ENCODE measurements at regions not wholly inside any gene's neighbourhood (a gene's known extent, or its start where the extent isn't known, plus 50 kb on each side); places are given as distances from the start of the nearest gene placed in this dataset.
"Not testable (repeated sequence)": the region's sequence is repeated elsewhere in the genome, so short reads cannot be mapped to it uniquely, and the experiment has no call there.

DNA sequence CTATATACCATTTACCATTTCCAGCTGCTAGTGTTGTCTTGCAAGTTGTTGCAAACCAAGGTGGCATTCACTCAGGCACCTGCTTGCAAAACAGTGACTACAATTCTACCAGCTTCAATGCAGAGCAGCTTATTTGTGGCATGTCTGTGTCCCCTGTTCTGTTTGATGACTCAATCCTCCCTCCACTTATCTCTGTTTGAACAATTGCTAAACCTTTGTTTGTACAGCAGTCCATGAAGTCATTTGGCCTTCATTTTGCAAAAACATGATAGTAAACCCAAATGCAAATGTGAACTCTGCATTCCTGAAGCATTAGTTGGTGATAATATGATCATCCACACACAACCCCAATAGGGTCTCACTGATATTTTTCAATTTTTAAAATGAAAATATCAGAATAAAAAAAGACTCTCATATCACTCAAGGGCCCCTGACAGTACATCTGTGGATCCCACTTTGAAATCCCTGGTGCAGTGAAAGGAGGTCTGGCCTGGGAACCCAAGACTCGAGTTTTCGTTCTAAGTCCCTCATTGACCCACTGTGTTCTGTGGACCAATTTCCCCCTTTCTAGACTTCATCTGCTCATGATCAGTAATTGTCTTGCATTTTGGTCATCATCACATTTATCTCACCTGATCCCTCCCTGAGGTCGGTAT lies 425.4 kb downstream of the RPS24 start:
- no peak for DNase-seq (ENCODE audit: low spot score)

DNA sequence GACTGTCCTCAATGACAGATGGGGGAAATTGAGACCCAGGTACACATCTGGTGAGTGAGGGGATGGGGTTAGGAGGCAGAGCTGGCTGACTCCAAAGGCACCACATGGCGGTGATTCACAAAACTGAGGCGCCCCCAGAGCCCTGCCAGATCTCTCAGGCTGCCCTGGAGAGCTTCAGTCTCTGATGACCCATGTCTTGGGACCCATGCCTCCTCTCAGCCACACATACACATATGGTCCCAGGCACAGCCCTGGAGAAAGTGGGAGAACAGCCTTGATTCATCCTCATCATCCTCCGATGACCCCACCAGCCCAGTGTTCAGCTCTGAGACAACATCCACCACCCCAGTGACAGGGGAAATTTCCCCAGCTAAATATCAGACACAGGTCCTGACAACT lies 426.0 kb downstream of the RPS24 start:
- DNase-seq (ENCODE audit: low spot score): no peak

DNA sequence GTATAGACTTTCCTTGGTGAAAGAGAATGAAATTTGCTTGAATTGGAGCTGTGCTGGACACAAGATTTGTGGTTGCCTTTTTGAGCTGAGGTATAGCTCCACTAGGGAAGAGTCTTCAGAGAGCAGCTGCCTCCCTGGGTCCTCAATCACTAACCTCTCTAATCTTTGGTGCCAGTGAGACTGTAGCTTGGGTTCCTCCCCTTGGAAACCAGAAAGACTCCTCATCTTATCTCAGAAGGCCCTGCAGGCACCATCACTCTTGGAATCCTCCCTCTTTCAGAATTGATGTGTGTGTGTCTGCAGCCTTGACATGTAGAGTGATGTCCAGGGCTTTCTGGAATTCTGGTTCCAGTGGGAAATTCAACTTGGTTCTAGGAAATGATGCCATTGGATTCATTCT lies 426.5 kb downstream of the RPS24 start:
- no peak for DNase-seq (ENCODE audit: low spot score)

DNA sequence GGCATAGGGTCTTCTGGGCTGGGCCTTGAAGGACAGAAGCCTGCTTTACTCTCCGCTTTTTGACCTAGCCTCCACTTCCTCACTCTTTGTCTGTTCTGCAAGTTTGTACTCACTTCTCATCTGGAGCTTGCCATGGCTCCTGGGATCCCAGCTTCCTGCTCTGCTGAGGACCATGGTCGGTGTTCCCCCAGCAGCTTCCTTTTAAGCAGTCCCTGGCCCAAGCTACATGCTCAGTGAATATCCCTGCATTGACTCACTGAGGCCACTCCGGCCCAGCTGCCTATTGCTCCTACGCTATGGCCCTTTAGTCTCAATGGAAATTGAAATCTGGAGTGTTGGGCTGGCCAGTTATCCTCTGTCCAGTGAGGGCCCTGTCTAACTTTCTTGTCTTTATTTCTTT lies 427.7 kb downstream of the RPS24 start:
- no peak for DNase-seq (ENCODE audit: low spot score)

DNA sequence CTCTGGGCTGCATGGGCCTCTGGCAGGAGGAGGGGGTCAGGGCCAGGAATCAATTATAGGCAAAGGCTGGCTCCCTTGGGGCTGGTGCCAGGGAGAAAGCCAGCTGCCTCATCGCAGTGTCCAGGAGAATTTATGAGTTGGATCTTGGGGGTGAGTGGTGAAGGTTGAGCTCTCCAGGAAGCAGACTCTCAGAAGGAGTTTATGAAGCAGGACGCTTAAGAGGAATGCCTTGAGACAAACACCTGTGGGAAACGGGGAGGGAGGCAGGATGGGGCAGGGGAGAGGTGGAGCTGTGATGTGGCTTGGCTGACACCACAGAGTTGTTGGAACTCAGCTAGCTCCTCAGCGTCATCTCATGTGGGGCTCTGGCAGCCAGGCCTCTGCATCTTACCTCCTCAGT lies 428.5 kb downstream of the RPS24 start:
- DNase-seq (ENCODE audit: low spot score): no peak

DNA sequence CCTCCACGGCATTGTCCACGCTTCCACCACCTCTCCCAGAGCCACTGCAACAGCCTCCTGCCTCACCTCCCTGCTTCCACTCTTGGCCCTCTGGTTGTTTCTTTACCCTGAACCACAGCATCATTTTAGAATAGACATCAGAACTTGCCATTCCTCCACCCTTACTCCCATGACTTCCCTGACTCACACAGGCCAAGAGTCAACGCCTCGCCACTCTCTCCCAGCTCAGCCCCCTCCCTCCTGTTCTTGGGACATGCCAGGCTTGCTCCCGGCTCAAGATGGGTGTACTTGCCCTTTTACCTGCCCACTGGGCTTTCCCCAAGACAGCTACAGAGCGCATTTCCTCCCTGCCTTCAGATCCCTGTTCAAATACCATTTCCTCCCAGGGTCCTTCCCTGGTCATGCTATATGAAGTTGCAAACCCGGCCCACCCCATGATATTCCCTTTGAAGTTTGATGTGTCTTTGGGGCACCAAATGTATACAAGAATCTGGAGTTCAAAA lies 429.1 kb downstream of the RPS24 start:
- DNase-seq (ENCODE audit: low spot score): no peak

DNA sequence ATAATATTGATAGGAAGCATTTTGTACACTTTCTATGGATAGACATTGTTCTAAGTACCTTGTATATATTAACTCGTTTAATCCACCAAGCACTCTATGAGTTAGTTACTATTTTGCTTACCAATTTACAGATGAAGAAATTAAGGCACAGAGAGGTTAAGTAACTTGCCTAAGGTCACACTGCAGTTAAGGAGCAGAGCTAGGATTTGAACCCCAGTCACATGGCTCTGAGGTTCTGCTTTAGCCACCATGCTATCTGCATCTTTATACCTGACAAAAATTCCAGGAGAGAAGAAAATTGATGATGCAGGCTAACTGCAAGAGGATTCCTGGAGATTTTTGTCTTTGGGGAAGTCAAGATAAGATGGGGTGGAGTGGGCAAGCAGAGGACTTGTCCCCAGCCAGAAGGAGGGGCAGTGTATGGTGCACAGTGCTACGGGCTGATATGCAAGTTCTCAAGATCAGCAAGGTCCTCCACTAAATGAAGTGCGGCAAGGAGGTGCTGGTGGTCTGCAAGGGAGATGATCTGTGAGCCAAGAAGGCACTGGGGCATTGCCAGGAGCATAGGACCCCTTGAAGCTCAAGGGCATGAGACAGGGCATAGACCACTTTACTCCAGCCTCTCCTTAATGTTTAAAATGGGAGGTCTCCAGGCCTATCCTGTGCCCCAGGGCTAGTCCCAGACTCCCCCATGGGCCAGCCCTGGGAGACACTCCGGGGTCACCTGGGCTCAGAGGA lies 430.6 kb downstream of the RPS24 start:
- no peak for DNase-seq (ENCODE audit: low spot score)

DNA sequence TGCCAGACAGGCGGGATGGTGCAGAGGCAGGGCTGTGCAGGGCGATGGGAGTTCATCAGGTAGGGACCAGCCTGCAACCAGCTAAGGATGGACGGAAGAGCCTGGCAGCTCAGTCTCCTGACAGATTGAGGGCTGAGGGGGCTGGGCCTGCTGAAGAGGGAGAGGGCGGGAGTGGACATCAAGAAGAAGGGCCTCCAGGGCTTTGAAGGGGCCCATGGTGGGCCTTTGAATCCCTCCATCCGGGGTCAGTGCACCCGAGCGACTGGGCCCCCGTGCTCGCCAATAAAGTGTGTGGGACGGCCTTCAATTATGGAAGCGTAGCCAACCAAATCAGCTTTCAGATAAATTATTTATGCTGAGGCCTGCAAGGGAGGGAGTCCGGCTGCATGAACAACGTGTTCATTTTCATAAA lies 431.2 kb downstream of the RPS24 start:
- DNase-seq (ENCODE audit: low spot score): no peak

DNA sequence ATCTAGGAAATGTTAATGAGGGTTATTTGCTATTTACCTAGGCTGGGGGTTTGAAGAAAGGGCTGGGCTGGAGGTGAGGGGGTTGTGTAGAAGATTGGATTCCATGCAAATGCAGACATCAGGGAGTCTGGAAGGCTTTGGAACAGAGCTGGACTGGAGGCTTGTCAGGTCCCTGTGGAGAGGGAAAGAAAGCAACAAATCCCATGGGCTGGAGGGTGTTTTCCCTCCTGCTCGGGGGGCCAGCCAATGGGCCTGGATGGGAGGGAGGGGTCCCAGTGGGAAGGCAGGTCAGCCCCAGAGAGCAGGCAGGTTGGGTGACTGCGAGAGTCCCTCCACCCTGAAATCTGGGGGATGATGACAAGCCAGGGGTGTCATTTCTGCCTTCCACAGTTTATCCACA lies 431.8 kb downstream of the RPS24 start:
- DNase-seq (ENCODE audit: low spot score): no peak

DNA sequence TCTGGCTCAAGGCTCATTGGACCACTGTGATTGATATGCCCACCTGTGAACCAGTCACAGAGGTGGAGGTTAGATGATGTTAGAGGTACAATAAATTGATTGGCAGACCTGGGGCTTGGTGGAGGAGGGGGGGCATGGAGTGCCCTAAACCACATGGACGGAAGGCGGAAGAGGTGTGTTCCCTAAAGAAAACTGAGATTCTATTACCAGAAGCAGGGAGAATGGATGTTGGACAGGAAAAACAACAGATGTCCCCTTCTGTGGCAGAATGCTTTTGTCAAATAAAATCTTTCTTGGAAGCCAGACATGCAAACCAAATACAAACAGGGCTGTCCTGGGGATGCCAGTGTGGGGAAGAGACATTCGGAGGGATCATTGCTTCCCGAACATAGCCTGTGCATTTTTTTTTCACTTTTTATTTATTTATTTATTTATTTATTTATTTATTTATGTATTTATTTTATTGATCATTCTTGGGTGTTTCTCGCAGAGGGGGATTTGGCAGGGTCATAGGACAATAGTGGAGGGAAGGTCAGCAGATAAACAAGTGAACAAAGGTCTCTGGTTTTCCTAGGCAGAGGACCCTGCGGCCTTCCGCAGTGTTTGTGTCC lies 433.9 kb downstream of the RPS24 start:
- no peak for DNase-seq (ENCODE audit: low spot score)

DNA sequence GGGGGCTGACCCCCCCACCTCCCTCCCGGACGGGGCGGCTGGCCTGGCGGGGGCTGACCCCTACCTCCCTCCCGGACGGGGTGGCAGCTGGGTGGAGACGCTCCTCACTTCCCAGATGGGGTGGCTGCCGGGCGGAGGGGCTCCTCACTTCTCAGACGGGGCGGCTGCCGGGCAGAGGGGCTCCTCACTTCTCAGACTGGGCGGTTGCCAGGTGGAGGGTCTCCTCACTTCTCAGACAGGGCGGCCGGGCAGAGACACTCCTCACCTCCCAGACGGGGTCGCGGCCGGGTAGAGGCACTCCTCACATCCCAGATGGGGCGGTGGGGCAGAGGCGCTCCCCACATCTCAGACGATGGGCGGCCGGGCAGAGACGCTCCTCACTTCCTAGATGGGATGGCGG lies 435.1 kb downstream of the RPS24 start:
- DNase-seq (ENCODE audit: low spot score): not testable (repeated sequence)

DNA sequence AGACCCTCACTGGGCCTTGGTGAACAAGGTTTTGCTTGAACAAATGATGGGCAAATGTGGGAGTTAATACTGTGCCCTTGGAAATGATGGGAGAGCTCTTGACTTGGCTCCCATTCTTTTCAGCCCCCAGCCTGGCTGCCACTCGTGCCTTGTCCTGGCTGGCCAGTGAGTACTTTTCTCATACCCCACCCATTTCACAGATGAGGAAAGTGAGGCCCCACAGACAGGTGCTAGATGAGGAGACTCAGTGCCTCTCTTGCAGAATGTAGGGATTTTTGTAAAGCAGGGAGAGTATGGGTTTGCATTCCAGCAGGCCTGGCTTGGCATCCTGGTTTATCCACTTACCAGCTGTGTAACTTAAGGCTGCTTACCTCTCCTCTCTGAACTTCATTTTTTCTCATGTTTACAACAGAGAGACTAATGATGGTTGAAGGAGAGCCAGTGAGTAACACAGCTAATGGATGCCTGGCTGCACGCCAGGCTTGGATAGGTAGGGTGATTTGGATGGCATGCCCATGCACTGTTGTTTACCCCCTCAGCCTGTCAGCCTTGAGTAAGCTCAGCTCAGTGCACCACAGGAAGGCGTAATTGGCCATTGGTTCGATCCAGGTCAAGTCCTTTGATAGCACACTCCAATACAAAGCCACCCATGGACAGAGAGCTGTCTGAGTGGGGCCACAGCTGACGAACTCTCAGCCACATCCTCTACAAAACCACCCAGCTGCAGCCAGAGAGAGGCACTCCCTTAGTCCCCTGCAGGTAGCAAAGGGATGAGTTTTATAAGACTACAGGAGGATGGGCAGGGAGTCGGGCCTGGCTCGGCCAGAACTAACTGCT lies 436.8 kb downstream of the RPS24 start:
- no peak for DNase-seq (ENCODE audit: low spot score)

DNA sequence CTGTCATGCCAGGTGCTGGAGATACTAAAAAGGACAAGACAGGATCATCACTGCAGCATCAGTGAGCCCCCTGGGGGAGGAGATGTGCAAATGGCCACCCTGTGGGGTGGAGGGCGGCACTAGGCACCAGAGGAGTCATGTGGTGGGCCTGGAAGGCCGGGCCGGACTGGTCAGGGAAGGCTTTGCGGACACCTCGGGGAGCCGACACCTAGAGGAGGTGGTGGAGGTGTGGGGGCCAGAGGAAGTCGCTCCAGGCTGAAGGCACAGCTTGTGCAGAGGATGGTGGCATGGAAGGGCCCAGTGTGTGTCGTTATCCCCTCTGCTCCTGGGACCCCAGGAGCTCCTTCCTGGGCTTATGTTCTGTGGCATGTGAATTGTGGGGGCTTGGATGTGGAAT lies 437.7 kb downstream of the RPS24 start:
- no peak for DNase-seq (ENCODE audit: low spot score)

DNA sequence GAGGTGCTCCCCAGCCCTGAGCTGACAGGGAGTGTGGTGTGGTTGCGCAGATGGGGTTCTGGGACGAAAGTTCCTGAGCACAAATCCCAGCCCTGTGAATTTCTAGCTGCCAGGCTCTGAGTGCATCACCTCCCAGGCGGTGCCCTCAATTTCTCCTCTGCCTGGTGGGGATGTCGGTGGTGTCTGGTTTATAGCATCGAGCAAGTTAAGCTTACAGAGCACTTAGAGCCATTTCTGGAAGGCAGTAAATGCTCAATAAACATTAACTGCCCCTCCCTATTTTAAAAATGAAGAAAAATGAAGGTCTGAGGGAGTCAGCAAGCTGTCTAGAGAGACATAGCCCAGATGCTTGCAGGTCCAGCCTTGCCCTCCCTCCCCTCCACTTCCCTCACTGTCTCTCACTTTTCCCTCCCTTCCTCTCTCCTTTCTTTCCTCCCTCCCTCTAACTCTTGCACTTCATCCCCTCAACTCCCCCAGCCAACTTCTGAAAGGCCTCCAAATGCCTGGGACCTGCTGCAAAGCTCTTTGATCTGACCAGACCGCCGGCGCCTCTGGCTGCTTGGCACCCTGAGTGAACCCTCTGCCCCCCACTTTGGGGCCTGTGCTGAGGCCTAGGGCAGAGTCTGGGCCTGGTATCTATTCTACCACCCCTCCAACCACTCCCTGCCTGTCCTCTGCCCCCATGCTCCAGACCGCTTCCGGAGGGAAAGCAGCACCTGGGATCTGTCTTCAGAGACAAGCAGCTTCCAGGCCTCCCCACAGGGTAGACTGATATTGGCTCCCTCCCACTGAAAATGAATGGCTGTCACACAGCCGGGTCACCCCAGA lies 438.3 kb downstream of the RPS24 start:
- no peak for DNase-seq (ENCODE audit: low spot score)

DNA sequence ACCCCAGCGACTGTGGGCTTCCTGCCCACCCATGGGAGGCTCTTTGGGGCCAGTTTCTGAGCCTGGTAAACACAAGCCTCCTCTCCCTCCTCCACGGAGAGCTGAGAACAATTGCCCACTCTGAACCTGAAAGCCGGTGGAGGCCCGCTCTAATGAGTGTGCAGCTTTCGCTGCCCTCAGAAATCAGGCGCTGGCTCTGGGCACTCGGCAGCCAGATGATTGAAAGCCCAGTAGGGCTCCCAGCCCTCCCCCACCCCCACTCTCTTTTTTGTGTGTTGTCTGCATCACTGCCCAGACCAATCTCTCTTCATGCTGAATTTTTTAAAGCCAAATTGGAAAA lies 438.9 kb downstream of the RPS24 start:
- DNase-seq (ENCODE audit: low spot score): no peak

DNA sequence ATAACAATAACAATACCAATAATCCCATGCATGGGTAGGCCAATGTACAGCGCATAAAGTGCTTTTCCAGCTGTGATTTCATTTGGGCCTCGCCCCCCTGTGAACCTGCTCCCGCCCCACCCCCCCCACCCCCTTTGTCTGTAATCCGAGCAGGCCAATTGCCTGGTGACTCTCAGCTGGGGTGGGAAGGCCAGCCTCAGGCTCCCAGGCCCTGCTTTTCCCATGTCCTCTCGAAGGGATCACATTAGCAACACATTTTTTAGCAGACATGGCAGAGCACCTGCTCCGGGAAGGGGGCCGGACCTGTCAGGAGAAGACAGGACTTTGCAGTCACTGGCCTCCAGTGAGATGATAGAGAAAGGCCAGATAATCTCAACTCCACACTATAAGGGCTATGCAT lies 439.3 kb downstream of the RPS24 start:
- no peak for DNase-seq (ENCODE audit: low spot score)

DNA sequence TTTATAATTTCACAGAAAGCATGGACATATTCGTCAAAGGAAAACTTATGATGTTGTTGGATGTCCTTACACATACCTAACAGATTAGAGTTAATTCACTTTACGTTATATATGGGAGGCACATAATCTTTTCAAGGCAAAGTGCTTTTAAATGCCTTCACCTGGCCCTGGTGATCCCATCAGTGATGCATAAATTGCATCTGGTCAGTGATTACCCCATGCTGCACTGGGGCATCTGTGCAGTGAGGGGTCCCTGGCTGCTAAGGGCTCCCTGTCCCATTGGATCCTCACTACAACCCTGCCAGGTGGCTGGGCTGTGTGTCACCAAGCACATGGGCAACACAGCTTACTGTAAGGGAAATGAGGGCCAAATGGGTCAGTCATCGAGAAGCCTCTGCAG lies 441.1 kb downstream of the RPS24 start:
- no peak for DNase-seq (ENCODE audit: low spot score)

DNA sequence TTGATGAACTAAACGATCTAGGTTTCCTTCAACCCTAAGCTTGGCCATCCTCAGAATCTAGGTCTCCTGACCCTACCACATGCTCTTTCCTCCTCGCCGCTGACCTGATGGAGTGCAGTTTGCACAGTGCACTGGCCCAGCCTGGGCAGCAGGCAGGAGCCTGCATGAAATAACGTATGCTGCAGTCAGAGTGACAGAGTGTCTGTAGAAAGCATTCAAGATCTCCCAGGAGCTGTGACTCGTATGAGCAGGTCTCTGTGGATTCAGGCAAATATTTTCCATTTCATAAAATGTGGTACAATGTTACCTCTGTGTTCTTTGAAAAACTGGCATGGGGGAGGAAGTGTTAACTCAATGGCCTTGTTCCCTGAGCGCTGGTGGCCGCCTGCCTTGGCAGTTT lies 441.8 kb downstream of the RPS24 start:
- DNase-seq (ENCODE audit: low spot score): no peak

DNA sequence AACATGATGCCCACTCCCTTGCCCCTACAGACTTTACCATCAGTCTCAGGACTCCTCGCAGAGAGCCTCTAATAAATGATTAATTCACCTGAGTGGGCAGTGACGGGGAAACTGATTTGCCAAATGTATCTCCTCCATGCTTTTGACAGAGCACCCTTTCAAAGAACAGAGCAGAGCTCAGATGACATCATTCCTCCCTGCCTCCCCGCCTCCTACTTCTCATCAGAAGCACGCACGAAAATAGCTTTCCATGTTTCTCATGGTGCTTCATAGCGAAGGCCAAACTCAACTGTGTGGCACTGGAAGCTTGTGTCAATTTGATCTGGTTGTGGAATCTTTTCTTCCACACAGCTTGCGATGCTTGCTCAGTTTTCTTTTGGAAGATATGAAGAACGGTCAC lies 442.5 kb downstream of the RPS24 start:
- no peak for DNase-seq (ENCODE audit: low spot score)

DNA sequence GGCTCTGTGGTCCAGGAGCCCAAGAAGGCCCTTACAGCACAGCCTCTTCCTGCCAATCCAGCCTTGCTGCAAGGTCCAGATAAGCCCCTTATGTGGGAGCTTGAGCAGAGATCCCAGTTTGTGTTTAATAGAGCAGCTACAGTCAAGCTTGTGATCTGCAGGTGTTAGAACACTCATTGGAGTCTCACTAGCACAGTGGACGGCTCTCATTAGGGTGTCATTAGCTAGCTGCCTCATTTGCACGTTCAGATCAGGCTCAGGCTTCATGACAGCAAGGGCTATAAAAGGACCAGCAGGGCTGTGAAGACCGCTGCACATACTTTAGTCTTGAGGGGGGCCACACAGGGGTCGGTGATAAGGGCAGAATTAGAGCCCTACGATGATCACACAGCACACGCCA lies 443.2 kb downstream of the RPS24 start:
- DNase-seq (ENCODE audit: low spot score): no peak

DNA sequence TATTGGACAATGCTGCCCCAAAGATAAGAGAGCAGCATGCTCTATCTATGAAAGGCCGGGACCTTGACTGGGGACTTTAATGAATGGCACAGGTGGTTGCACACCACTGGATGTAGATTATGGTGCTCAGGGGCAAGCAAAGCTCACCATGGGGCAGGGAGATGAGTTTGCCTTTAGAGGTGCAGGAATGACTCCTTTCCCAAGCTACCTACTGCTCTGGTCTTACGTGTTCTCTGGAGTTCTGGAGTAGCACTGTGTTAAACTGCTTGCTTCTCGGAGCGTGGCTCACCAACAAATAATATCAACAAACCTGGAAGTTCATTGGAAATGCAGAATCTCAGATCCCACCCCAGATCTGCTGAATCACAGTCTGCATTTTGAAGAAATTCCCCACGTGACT lies 445.3 kb downstream of the RPS24 start:
- no peak for DNase-seq (ENCODE audit: low spot score)

DNA sequence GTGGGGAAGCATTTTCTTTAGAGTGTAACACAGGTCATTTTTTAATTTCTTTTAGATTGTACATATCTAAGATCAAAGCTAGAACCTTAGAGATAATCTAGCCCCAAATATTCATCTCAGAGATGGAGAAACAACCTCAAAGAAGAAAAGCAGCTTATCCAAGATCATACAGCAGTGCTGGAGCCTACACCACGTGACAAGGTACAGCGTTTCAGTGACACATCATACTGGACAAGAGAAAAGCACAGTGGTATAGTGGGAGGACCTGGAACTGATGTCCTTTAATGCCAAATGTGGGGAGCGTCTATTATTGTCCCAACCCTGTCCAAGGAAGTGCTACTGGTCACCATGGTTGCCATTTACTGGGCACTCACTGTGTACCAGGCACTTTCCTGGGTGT lies 445.8 kb downstream of the RPS24 start:
- no peak for DNase-seq (ENCODE audit: low spot score)
